ENCODE measurements at regions not wholly inside any gene's neighbourhood (a gene's known extent, or its start where the extent isn't known, plus 50 kb on each side); places are given as distances from the start of the nearest gene placed in this dataset.

DNA sequence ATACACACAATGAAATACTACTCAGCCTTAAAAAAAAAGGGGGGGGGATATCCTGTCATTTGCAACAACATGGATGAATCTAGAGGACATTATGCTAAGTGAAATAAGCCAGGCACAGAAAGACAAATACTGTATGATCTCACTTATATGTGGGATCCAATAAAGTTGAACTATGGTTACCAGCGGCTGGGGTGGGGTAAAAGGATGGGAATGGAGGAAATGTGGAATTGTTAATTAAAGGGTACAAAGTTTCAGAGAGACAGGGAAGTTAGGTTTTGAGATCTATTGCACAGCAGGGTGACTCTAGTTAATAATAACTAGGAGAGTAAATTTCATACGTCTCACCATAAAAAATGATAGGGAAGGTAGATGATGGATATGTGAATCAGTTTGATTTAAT lies 76.2 kb upstream of the ZNF608 start:
- DNase-seq (ENCODE audit: extremely low spot score): no peak
- TF ChIP-seq, protein P1, sequence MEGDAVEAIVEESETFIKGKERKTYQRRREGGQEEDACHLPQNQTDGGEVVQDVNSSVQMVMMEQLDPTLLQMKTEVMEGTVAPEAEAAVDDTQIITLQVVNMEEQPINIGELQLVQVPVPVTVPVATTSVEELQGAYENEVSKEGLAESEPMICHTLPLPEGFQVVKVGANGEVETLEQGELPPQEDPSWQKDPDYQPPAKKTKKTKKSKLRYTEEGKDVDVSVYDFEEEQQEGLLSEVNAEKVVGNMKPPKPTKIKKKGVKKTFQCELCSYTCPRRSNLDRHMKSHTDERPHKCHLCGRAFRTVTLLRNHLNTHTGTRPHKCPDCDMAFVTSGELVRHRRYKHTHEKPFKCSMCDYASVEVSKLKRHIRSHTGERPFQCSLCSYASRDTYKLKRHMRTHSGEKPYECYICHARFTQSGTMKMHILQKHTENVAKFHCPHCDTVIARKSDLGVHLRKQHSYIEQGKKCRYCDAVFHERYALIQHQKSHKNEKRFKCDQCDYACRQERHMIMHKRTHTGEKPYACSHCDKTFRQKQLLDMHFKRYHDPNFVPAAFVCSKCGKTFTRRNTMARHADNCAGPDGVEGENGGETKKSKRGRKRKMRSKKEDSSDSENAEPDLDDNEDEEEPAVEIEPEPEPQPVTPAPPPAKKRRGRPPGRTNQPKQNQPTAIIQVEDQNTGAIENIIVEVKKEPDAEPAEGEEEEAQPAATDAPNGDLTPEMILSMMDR (IDR thresholded peaks at IDR 0.05; ENCODE audit: control extremely low read depth, extremely low read depth, low read depth, missing control alignments): no peak
- POLR2A ChIA-PET: no interaction called here
- CTCF ChIA-PET: no interaction called here

- ChIA-PET POLR2A (no interaction called here), CTCF (no interaction called here)
- no peak for DNase-seq (ENCODE audit: extremely low spot score)
- TF ChIP-seq, protein P1 (IDR thresholded peaks at IDR 0.05; ENCODE audit: control extremely low read depth, extremely low read depth, low read depth, missing control alignments): no peak
Measured at GRCh38 chr5:124823380-124823779, 76.9 kb upstream of the ZNF608 start.

DNA sequence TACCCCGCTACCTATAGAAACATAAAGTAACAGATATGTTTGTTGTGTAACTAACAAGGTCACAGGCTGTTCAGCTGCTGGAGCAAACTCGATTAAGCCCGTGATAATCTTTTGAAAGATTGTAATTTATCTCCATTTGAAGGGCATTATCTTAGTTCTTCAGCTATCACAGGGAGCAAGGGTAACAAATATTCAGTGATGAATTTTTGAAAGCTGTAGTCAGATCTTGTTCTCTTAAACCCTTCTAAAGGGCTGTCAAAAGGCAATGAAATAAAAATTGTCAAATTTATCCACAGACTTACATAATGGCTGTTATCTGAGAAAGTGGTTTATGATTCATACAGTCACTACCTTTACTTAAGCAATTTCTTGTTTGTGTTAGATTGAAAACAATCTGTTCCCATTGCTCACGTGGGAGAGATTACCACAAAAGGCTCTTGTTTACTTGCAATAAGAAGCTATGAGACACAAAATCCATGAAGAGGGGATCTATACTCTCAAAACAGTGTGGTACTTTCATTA lies 78.3 kb upstream of the ZNF608 start:
- ChIA-PET CTCF (interaction anchor here (1.1 to 2.2 kb wide), 3 partner anchors 9 to 25 kb away, joined by 3 to 5 read pairs (median 4); no protein-coding TSS in a partner anchor), POLR2A (no interaction called here)
- TF ChIP-seq, protein P1 (IDR thresholded peaks at IDR 0.05; ENCODE audit: control extremely low read depth, extremely low read depth, low read depth, missing control alignments): no peak
- no peak for DNase-seq (ENCODE audit: extremely low spot score)

- TF ChIP-seq, protein P1 (IDR thresholded peaks at IDR 0.05; ENCODE audit: control extremely low read depth, extremely low read depth, low read depth, missing control alignments): no peak
- ChIA-PET CTCF (interaction anchor here (1.1 to 2.2 kb wide), 4 partner anchors 9 to 100 kb away, joined by 3 to 5 read pairs (median 4); no protein-coding TSS in a partner anchor), POLR2A (no interaction called here)
- no peak for DNase-seq (ENCODE audit: extremely low spot score)
Measured at GRCh38 chr5:124825250-124825982, 79.0 kb upstream of the ZNF608 start.

- ChIA-PET POLR2A (no interaction called here), CTCF (interaction anchor here (1.1 to 2.2 kb wide), 2 partner anchors 14 to 101 kb away, joined by 4 to 5 read pairs; no protein-coding TSS in a partner anchor)
Measured at GRCh38 chr5:124825983-124826337, 79.5 kb upstream of the ZNF608 start.

GRCh38 chr5:124828731-124829234 lies 82.3 kb upstream of the ZNF608 start:
- no peak for DNase-seq (ENCODE audit: extremely low spot score)
- TF ChIP-seq, protein P1 (IDR thresholded peaks at IDR 0.05; ENCODE audit: control extremely low read depth, extremely low read depth, low read depth, missing control alignments): no peak
- ChIA-PET POLR2A (no interaction called here), CTCF (interaction anchor here (1.0 to 1.5 kb wide), 3 partner anchors 21 to 74 kb away, joined by 3 to 4 read pairs (median 3); no protein-coding TSS in a partner anchor)

More at GRCh38 chr5:124825983-124826337, 79.5 kb upstream of the ZNF608 start:
- DNase-seq (ENCODE audit: extremely low spot score): no peak
- TF ChIP-seq, protein P1 (IDR thresholded peaks at IDR 0.05; ENCODE audit: control extremely low read depth, extremely low read depth, low read depth, missing control alignments): no peak

Measured in GM10248 (cell line).